ENCODE measurements at regions not wholly inside any gene's neighbourhood (a gene's known extent, or its start where the extent isn't known, plus 50 kb on each side); places are given as distances from the start of the nearest gene placed in this dataset.

GRCh38 chr3:74812756-74813155 lies 198.3 kb upstream of the CNTN3 start:
- no peak for TF ChIP-seq JUND (IDR thresholded peaks at IDR 0.05; ENCODE audit: low read depth)
- in situ Hi-C loops (cut with HindIII; ENCODE audit: low pct_unique_long_range_greater_than_20kb, low sequenced_read_pairs) = no loop called here

GRCh38 chr3:74808506-74809275 lies 194.2 kb upstream of the CNTN3 start:
- in situ Hi-C loops (cut with HindIII; ENCODE audit: low pct_unique_long_range_greater_than_20kb, low sequenced_read_pairs) = no loop called here
- TF ChIP-seq JUND (IDR thresholded peaks at IDR 0.05; ENCODE audit: low read depth) = no peak
- DNase-seq (ENCODE audit: low read depth in 1 of 2, low spot score in 1 of 2) = no peak

More at GRCh38 chr3:74812756-74813155, 198.3 kb upstream of the CNTN3 start:
- no peak for DNase-seq (ENCODE audit: low read depth in 1 of 2, low spot score in 1 of 2)

- no peak for TF ChIP-seq JUND (IDR thresholded peaks at IDR 0.05; ENCODE audit: low read depth)
- DNase-seq (ENCODE audit: low read depth in 1 of 2, low spot score in 1 of 2) = no peak
- in situ Hi-C loops (cut with HindIII; ENCODE audit: low pct_unique_long_range_greater_than_20kb, low sequenced_read_pairs) = no loop called here
These were observed 187.5 kb upstream of the CNTN3 start for GRCh38 chr3:74801924-74802323.

GRCh38 chr3:74789111-74789510 lies 174.7 kb upstream of the CNTN3 start:
- no peak for DNase-seq (ENCODE audit: low read depth in 1 of 2, low spot score in 1 of 2)
- in situ Hi-C loops (cut with HindIII; ENCODE audit: low pct_unique_long_range_greater_than_20kb, low sequenced_read_pairs) = no loop called here
- TF ChIP-seq JUND (IDR thresholded peaks at IDR 0.05; ENCODE audit: low read depth) = no peak

GRCh38 chr3:74787011-74787410 lies 172.6 kb upstream of the CNTN3 start:
- DNase-seq (ENCODE audit: low read depth in 1 of 2, low spot score in 1 of 2) = no peak
- TF ChIP-seq JUND (IDR thresholded peaks at IDR 0.05; ENCODE audit: low read depth) = no peak
- in situ Hi-C loops (cut with HindIII; ENCODE audit: low pct_unique_long_range_greater_than_20kb, low sequenced_read_pairs) = no loop called here

- no peak for DNase-seq (ENCODE audit: low read depth in 1 of 2, low spot score in 1 of 2)
- in situ Hi-C loops (cut with HindIII; ENCODE audit: low pct_unique_long_range_greater_than_20kb, low sequenced_read_pairs) = no loop called here
- no peak for TF ChIP-seq JUND (IDR thresholded peaks at IDR 0.05; ENCODE audit: low read depth)
These were observed 156.9 kb upstream of the CNTN3 start for GRCh38 chr3:74771401-74771800.

GRCh38 chr3:74768010-74768409 lies 153.6 kb upstream of the CNTN3 start:
- no peak for DNase-seq (ENCODE audit: low read depth in 1 of 2, low spot score in 1 of 2)
- no peak for TF ChIP-seq JUND (IDR thresholded peaks at IDR 0.05; ENCODE audit: low read depth)
- in situ Hi-C loops (cut with HindIII; ENCODE audit: low pct_unique_long_range_greater_than_20kb, low sequenced_read_pairs) = no loop called here

GRCh38 chr3:74766405-74766804 lies 151.9 kb upstream of the CNTN3 start:
- in situ Hi-C loops (cut with HindIII; ENCODE audit: low pct_unique_long_range_greater_than_20kb, low sequenced_read_pairs) = no loop called here
- no peak for DNase-seq (ENCODE audit: low read depth in 1 of 2, low spot score in 1 of 2)
- TF ChIP-seq JUND (IDR thresholded peaks at IDR 0.05; ENCODE audit: low read depth) = no peak

GRCh38 chr3:74763830-74764229 lies 149.4 kb upstream of the CNTN3 start:
- in situ Hi-C loops (cut with HindIII; ENCODE audit: low pct_unique_long_range_greater_than_20kb, low sequenced_read_pairs) = no loop called here
- no peak for DNase-seq (ENCODE audit: low read depth in 1 of 2, low spot score in 1 of 2)
- no peak for TF ChIP-seq JUND (IDR thresholded peaks at IDR 0.05; ENCODE audit: low read depth)

- no peak for DNase-seq (ENCODE audit: low read depth in 1 of 2, low spot score in 1 of 2)
- in situ Hi-C loops (cut with HindIII; ENCODE audit: low pct_unique_long_range_greater_than_20kb, low sequenced_read_pairs) = no loop called here
- TF ChIP-seq JUND (IDR thresholded peaks at IDR 0.05; ENCODE audit: low read depth) = no peak
These were observed 142.2 kb upstream of the CNTN3 start for GRCh38 chr3:74756674-74757073.

GRCh38 chr3:74752290-74752689 lies 137.8 kb upstream of the CNTN3 start:
- DNase-seq (ENCODE audit: low read depth in 1 of 2, low spot score in 1 of 2) = no peak
- no peak for TF ChIP-seq JUND (IDR thresholded peaks at IDR 0.05; ENCODE audit: low read depth)
- in situ Hi-C loops (cut with HindIII; ENCODE audit: low pct_unique_long_range_greater_than_20kb, low sequenced_read_pairs) = no loop called here

GRCh38 chr3:74751775-74752174 lies 137.3 kb upstream of the CNTN3 start:
- in situ Hi-C loops (cut with HindIII; ENCODE audit: low pct_unique_long_range_greater_than_20kb, low sequenced_read_pairs) = no loop called here
- no peak for DNase-seq (ENCODE audit: low read depth in 1 of 2, low spot score in 1 of 2)
- no peak for TF ChIP-seq JUND (IDR thresholded peaks at IDR 0.05; ENCODE audit: low read depth)

GRCh38 chr3:74750901-74751300 lies 136.4 kb upstream of the CNTN3 start:
- no peak for DNase-seq (ENCODE audit: low read depth in 1 of 2, low spot score in 1 of 2)
- in situ Hi-C loops (cut with HindIII; ENCODE audit: low pct_unique_long_range_greater_than_20kb, low sequenced_read_pairs) = no loop called here
- no peak for TF ChIP-seq JUND (IDR thresholded peaks at IDR 0.05; ENCODE audit: low read depth)

- TF ChIP-seq JUND (IDR thresholded peaks at IDR 0.05; ENCODE audit: low read depth) = no peak
- in situ Hi-C loops (cut with HindIII; ENCODE audit: low pct_unique_long_range_greater_than_20kb, low sequenced_read_pairs) = no loop called here
- no peak for DNase-seq (ENCODE audit: low read depth in 1 of 2, low spot score in 1 of 2)
These were observed 124.8 kb upstream of the CNTN3 start for GRCh38 chr3:74739242-74739641.

Data from T47D (cell line).